ENCODE measurements at regions not wholly inside any gene's neighbourhood (a gene's known extent, or its start where the extent isn't known, plus 50 kb on each side); places are given as distances from the start of the nearest gene placed in this dataset.
"Not testable (repeated sequence)": the region's sequence is repeated elsewhere in the genome, so short reads cannot be mapped to it uniquely, and the experiment has no call there.

DNA sequence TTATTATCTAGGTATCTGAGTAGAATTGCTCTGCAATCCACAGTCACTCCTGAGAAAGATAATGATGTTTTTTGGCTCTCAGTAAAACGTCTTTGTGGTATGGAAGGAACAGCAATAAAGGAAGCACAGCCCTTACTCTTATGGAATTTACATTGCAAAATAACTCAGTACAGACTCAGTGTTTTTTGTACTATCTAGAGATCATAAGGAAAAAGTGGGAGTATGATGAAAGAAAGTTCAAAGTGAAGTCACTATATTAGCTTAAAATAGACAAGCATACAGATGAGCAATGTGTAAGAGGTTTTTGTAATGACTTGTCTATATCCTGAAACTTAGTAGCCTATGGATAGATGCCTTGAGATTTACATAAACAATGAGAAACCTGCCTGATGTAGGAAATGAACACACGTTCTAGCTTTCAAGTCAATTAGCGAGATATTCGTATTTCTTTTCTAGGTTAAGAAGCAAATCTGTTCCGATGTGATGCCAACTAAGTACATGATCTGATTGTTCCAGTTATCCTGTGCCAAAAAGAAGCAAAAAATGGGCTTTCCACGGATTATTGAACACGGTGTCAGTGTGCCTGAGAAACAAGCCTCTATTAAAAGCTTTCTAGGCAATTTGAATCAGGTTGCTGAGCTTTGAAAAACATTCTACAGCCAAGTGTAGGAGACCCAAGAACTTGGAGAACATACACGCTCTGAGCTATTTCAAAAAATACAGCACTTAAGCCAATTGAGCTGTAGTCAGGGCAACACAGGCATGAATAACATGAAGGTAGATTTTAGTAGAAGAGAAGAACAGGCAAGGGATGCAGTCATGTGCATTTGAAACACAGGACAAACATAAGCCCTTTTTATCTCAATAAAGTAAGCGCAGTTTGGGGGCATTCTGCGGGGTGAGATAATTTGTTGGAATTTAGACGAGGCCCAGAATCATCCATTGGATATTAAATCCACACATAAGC is 86.3 kb upstream of the TAF11L2 start:
- Histone ChIP-seq H3K27ac (no peak overlapping the region), H3K36me3 (no peaks in the 10 kb centered on the region), H3K27me3 (ENCODE audit: insufficient read depth, low read depth, severe bottlenecking) (no peaks in the 10 kb centered on the region), H3K4me3 (ENCODE audit: low read depth, low read length) (no peak overlapping the region), H3K9me3 (ENCODE audit: severe bottlenecking) (peaks cover 2% of the 10 kb centered on the region)
- TF ChIP-seq, protein P1, sequence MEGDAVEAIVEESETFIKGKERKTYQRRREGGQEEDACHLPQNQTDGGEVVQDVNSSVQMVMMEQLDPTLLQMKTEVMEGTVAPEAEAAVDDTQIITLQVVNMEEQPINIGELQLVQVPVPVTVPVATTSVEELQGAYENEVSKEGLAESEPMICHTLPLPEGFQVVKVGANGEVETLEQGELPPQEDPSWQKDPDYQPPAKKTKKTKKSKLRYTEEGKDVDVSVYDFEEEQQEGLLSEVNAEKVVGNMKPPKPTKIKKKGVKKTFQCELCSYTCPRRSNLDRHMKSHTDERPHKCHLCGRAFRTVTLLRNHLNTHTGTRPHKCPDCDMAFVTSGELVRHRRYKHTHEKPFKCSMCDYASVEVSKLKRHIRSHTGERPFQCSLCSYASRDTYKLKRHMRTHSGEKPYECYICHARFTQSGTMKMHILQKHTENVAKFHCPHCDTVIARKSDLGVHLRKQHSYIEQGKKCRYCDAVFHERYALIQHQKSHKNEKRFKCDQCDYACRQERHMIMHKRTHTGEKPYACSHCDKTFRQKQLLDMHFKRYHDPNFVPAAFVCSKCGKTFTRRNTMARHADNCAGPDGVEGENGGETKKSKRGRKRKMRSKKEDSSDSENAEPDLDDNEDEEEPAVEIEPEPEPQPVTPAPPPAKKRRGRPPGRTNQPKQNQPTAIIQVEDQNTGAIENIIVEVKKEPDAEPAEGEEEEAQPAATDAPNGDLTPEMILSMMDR (IDR thresholded peaks at IDR 0.05; ENCODE audit: low read depth, low read length) = no peak
- DNase-seq = no peak

DNA sequence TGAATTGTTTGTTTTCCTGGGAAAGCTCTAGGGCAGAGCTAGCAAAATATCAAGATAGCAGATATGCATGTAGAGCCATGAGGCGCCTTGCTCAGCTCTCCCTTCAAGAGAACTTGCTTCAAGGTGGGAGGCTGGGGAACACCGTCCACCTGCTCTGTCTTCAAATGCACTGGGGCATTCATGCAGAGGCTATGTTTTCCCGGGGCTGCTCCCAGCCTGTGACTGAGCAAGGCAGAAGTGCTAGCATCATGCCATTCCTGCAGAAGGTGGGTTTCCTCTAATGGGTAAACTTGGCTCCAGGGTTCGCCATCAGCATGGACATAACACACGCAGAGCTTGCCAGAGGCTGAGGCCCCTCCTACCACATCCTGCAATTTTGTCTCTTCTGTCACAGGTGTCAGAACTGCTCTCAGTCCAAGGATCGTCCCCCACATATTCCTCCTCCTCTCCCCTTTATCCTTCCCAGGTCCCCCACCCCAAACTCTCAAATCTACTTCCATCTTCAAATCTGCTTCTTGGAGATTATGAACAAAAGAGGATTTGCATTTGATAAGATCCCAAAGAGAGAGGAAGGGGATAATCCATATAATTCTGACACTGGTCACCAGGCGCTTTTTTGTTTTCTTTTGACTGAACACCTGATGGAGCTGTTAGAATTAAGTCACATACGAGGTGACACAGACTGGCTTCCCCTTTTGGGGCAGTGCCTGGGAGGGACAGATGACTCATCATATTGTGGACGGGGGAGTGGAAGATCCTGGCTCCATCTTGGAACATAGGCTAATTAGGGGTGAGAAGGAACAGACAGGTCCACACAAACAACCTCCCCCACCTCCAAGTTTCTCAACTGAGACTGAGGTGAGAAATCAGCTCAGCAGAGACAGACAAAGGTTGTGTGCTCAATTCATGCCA is 85.0 kb upstream of the TAF11L2 start:
- peak; percentile 86 for DNase-seq
- Histone ChIP-seq H3K27ac (peak overlapping the region; percentile 53), H3K9me3 (ENCODE audit: severe bottlenecking) (peaks cover 2% of the 10 kb centered on the region), H3K36me3 (no peaks in the 10 kb centered on the region), H3K4me3 (ENCODE audit: low read depth, low read length) (peak overlapping the region; percentile 27), H3K27me3 (ENCODE audit: insufficient read depth, low read depth, severe bottlenecking) (no peaks in the 10 kb centered on the region)
- TF ChIP-seq, protein P1 (IDR thresholded peaks at IDR 0.05; ENCODE audit: low read depth, low read length) = no peak

DNA sequence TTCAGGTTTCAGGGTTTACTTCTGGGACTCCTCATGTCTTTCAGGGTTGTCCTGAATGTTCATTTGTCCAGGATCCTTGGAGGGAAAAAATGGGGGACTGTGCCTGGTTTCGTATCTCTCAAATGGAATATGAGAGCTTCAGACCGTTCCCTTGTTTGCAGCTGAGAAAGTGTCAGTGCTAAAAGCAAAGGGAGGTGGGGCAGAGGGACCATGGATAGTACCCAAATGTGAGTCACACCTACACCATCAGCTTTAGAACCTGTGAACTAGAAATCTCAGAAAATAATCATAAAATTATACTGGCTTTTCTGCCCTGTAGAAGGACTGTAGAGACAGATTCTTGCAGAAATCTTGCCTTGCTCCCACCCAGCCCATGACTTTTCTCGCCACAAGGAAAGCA is 84.3 kb upstream of the TAF11L2 start:
- H3K9me3 ChIP-seq (ENCODE audit: severe bottlenecking) = peaks cover 2% of the 10 kb centered on the region
- no peaks in the 10 kb centered on the region for H3K36me3 ChIP-seq
- TF ChIP-seq, protein P1 (IDR thresholded peaks at IDR 0.05; ENCODE audit: low read depth, low read length) = no peak
- peak overlapping the region; percentile 53 for H3K27ac ChIP-seq
- DNase-seq = no peak
- peak overlapping the region; percentile 27 for H3K4me3 ChIP-seq (ENCODE audit: low read depth, low read length)
- no peaks in the 10 kb centered on the region for H3K27me3 ChIP-seq (ENCODE audit: insufficient read depth, low read depth, severe bottlenecking)

DNA sequence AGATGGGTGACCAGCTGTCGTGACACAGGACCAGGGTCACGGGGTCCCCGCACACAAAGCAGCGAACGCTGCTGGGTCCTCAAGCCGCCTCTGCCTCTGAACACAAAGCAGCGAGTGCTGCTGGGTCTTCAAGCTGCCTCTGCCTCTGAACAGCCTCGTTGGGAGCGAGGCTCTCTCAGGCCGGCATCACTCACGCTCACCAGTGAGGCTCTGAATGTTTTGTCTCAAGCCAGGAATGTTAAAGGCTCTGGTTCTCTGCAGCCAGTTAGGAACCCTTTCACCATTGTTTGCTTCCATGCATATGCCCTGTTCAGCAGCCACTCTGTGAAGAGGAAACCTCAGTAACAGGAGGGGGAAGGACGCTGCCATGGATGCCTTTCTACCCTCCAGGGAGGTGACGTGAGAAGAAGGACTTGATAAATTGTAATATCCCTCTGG is 82.7 kb upstream of the TAF11L2 start:
- Histone ChIP-seq H3K27ac (peak overlapping the region; percentile 93), H3K9me3 (ENCODE audit: severe bottlenecking) (peaks cover 2% of the 10 kb centered on the region), H3K27me3 (ENCODE audit: insufficient read depth, low read depth, severe bottlenecking) (no peaks in the 10 kb centered on the region), H3K4me3 (ENCODE audit: low read depth, low read length) (peak overlapping the region; percentile 27), H3K36me3 (no peaks in the 10 kb centered on the region)
- DNase-seq = peak; percentile 94
- TF ChIP-seq, protein P1 (IDR thresholded peaks at IDR 0.05; ENCODE audit: low read depth, low read length) = no peak

DNA sequence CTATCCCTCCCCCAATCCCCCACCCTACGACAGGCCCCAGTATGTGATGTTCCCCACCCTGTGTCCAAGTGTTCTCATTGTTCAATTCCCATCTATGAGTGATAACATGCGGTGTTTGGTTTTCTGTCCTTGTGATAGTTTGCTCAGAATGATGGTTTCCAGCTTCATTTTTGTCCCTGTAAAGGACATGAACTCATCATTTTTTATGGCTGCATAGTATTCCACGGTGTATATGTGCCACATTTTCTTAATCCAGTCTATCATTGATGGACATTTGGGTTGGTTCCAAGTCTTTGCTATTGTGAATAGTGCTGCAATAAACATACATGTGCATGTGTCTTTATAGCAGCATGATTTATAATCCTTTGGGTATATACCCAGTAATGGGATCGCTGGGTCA is 81.7 kb upstream of the TAF11L2 start:
- not testable (repeated sequence) for H3K36me3 ChIP-seq; H3K4me3 ChIP-seq (ENCODE audit: low read depth, low read length); H3K9me3 ChIP-seq (ENCODE audit: severe bottlenecking); H3K27ac ChIP-seq; DNase-seq; H3K27me3 ChIP-seq (ENCODE audit: insufficient read depth, low read depth, severe bottlenecking)

DNA sequence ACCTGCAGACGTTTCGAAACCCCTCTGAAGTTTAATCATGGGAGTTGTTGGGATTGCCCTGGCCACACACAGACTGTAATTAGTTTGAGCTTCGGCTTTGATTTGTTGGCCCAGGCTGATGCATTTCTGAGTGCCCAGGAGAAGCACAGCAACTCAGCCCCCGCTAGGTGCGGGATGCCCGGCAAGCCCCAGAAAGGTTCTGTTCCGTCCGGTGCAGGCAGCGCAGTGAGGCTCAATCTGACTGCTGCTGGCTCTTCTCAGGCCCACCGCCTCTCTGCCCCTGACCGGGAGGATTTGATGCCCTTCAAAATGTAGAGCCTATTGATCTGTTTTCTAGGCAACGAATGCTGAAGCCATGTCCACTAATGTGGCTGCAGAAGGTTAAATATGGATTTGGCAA is 73.4 kb upstream of the TAF11L2 start:
- TF ChIP-seq, protein P1 (IDR thresholded peaks at IDR 0.05; ENCODE audit: low read depth, low read length) = no peak
- H3K36me3 ChIP-seq = no peaks in the 10 kb centered on the region
- H3K9me3 ChIP-seq (ENCODE audit: severe bottlenecking) = no peaks in the 10 kb centered on the region
- DNase-seq = no peak
- no peak overlapping the region for H3K27ac ChIP-seq
- no peaks in the 10 kb centered on the region for H3K27me3 ChIP-seq (ENCODE audit: insufficient read depth, low read depth, severe bottlenecking)
- no peak overlapping the region for H3K4me3 ChIP-seq (ENCODE audit: low read depth, low read length)
